ENCODE measurements at regions not wholly inside any gene's neighbourhood (a gene's known extent, or its start where the extent isn't known, plus 50 kb on each side); places are given as distances from the start of the nearest gene placed in this dataset.
A peak's percentile ranks its signal among the peaks of the same experiment; 100 is the strongest.

- H3K9me3 ChIP-seq: no peaks in the 10 kb centered on the region
- no peak overlapping the region for H3K9ac ChIP-seq (ENCODE audit: low read depth in 2 of 2, low read length in 2 of 2)
- TF ChIP-seq CTCF (IDR thresholded peaks at IDR 0.05): no peak
- intact Hi-C loops (cut with DNase I): no loop called here
- DNase-seq: peak; percentile 13
- H3K4me3 ChIP-seq: no peak overlapping the region
- H3K27me3 ChIP-seq: no peaks in the 10 kb centered on the region
- H3K27ac ChIP-seq: no peak overlapping the region
- H3K4me1 ChIP-seq: no peaks in the 10 kb centered on the region
- H3K36me3 ChIP-seq: no peaks in the 10 kb centered on the region
These were observed 88.6 kb downstream of the ERMARD start for GRCh38 chr6:169839898-169840631.

GRCh38 chr6:169839493-169839892 is 88.1 kb downstream of the ERMARD start:
- no peak for TF ChIP-seq CTCF (IDR thresholded peaks at IDR 0.05)
- peak; percentile 5 for DNase-seq
- intact Hi-C loops (cut with DNase I): no loop called here

DNA sequence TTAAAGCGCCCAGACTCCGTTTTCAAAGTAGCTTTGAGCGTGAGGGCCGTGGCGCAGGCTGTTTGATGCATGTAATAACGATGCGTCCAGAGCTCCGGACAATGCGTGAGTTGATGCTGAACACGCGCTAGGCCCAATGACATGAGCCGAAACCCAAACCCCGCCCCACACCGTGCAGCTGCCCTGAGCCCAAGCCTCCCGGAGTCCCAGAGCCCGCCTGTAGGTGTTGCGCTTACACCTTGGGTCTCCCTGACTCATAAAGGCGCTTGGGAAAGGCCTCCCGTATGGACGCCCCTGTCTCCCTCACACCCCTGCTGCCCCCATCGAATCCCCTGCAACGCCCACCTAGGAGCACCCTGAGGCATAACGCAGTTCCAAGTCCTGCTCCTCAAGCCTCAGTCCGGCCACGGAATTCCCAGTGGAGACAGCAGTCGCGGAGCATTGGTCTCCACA is 87.6 kb downstream of the ERMARD start:
- Histone ChIP-seq H3K9me3 (no peaks in the 10 kb centered on the region), H3K9ac (ENCODE audit: low read depth in 2 of 2, low read length in 2 of 2) (no peak overlapping the region), H3K36me3 (no peaks in the 10 kb centered on the region), H3K27me3 (no peaks in the 10 kb centered on the region), H3K27ac (no peak overlapping the region), H3K4me3 (no peak overlapping the region), H3K4me1 (no peaks in the 10 kb centered on the region)
- TF ChIP-seq CTCF (IDR thresholded peaks at IDR 0.05): no peak
- intact Hi-C loops (cut with DNase I): no loop called here
- peak; percentile 8 for DNase-seq

More at GRCh38 chr6:169839493-169839892, 88.1 kb downstream of the ERMARD start:
- H3K36me3 ChIP-seq: no peaks in the 10 kb centered on the region
- H3K27ac ChIP-seq: no peak overlapping the region
- H3K9ac ChIP-seq (ENCODE audit: low read depth in 2 of 2, low read length in 2 of 2): no peak overlapping the region
- H3K4me3 ChIP-seq: no peak overlapping the region
- no peaks in the 10 kb centered on the region for H3K4me1 ChIP-seq
- no peaks in the 10 kb centered on the region for H3K27me3 ChIP-seq
- no peaks in the 10 kb centered on the region for H3K9me3 ChIP-seq

DNA sequence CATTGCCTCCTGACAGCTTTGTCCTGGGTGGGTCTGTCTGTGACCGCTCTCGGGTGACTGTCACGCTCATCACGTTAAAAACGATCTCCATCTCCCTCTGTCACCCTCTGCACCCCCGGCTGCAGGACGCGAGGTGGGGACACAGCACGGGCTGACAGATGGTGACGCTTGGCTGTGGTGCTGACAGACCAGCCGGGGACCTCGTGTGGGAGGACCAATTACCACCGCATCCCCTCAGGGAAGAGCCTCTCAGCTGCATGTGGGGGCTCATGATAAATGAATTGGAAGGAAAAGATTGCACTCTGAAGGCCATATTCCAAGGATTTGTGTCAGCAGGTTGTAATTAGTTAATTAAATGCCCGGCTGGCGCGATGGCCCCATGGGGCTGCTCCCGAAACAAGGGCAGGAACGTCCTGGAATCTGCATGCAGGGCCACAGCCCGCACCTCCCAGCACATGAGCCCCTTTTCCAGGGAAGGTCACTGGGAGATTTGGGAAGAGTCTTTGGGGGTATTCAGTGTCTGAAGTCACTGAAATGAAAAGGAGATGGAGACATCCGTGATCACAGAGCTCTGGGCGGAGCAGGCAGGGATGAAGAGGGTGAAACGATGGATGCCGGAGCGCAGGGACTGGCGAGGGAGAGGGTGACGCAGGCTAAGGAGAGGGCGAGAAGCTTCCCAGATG is 87.1 kb downstream of the ERMARD start:
- no peaks in the 10 kb centered on the region for H3K36me3 ChIP-seq
- no peak overlapping the region for H3K9ac ChIP-seq (ENCODE audit: low read depth in 2 of 2, low read length in 2 of 2)
- no peak for TF ChIP-seq CTCF (IDR thresholded peaks at IDR 0.05)
- intact Hi-C loops (cut with DNase I): no loop called here
- DNase-seq: peak; percentile 14
- no peaks in the 10 kb centered on the region for H3K27me3 ChIP-seq
- H3K27ac ChIP-seq: no peak overlapping the region
- no peaks in the 10 kb centered on the region for H3K9me3 ChIP-seq
- H3K4me3 ChIP-seq: no peak overlapping the region
- H3K4me1 ChIP-seq: no peaks in the 10 kb centered on the region

DNA sequence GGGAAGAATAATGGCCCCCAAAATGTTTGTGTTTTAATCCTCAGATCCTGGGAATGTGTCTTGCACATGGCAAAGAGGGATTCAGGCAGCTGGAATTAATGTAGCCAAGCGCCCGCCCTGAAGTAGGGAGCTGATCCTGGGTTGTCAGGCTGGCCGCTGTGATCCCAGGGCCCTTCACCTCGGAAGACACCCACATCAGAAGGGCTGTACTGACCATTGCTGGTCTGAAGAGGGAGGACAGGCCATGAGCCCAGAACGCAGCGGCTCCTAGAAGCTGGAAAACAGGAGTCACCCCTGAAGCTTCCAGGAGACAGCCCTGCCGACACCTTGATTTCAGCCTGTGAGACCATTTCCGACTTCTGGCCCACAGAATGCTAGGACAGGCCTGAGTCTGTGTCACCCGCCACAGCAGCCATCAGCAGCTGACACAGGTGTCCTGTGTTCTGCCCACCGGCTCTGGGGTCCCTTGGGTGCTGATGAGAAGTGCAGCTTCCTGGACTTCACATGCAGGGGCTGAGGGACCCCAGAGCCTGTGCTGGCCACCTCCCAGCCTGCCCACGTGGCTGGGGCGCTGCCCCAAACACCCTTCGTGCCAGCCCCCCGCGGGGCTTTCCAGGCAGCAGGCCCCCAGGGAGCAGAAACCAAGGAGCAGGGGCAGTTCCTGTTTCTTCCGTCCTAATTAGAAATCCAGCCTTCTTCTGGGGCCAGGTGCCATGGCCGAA is 86.3 kb downstream of the ERMARD start:
- H3K9ac ChIP-seq (ENCODE audit: low read depth in 2 of 2, low read length in 2 of 2): no peak overlapping the region
- intact Hi-C loops (cut with DNase I): no loop called here
- H3K27ac ChIP-seq: no peak overlapping the region
- peak; percentile 9 for DNase-seq
- H3K36me3 ChIP-seq: no peaks in the 10 kb centered on the region
- TF ChIP-seq CTCF (IDR thresholded peaks at IDR 0.05): no peak
- H3K4me3 ChIP-seq: no peak overlapping the region
- no peaks in the 10 kb centered on the region for H3K27me3 ChIP-seq
- no peaks in the 10 kb centered on the region for H3K4me1 ChIP-seq
- no peaks in the 10 kb centered on the region for H3K9me3 ChIP-seq

All from colonic mucosa (tissue), 4 donors.